ENCODE measurements at regions not wholly inside any gene's neighbourhood (a gene's known extent, or its start where the extent isn't known, plus 50 kb on each side); places are given as distances from the start of the nearest gene placed in this dataset.

DNA sequence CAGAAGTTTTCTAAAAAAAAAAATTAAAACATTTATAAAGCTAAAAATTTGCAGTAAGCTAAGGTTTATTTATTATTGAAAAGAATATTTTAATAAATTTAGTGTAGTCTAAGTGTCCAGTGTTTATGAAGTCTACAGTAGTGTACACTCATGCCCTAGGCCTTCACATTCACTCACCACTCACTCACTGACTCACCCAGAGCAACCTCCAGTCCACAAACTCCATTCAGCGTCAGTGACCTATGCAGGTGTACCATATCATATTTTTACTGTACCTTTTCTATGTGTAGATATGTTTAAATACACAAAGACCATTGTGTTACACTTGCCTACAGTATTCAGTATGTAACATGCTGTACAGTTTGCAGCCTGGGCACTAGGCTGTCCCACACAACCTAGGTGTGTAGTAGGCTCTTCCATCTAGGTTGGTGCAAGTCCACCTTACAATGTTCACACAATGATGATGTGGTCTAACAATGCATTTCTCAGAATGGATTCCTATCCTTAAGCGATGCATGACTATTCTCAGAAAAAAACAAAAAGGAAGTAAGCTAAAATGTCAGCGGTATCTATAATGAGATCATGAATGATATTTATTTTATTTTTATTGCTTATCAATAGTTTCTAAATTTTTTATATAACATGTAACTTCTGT lies 336.7 kb downstream of the AGTPBP1 start:
- TF ChIP-seq, protein P1, sequence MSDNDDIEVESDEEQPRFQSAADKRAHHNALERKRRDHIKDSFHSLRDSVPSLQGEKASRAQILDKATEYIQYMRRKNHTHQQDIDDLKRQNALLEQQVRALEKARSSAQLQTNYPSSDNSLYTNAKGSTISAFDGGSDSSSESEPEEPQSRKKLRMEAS (IDR thresholded peaks at IDR 0.05), result no peak
- TF ChIP-seq TAF1 (conservative IDR thresholded peaks at IDR 0.05) (no peak), EGR1 (IDR thresholded peaks at IDR 0.05; ENCODE audit: low read depth in 2 of 2) (no peak), RAD21 (IDR thresholded peaks at IDR 0.05) (no peak), SP1 (IDR thresholded peaks at IDR 0.05) (no peak), GABPA (IDR thresholded peaks at IDR 0.05 in 1 of 2, conservative IDR thresholded peaks at IDR 0.05 in 1 of 2) (no peak)
- TF ChIP-seq, protein P2, sequence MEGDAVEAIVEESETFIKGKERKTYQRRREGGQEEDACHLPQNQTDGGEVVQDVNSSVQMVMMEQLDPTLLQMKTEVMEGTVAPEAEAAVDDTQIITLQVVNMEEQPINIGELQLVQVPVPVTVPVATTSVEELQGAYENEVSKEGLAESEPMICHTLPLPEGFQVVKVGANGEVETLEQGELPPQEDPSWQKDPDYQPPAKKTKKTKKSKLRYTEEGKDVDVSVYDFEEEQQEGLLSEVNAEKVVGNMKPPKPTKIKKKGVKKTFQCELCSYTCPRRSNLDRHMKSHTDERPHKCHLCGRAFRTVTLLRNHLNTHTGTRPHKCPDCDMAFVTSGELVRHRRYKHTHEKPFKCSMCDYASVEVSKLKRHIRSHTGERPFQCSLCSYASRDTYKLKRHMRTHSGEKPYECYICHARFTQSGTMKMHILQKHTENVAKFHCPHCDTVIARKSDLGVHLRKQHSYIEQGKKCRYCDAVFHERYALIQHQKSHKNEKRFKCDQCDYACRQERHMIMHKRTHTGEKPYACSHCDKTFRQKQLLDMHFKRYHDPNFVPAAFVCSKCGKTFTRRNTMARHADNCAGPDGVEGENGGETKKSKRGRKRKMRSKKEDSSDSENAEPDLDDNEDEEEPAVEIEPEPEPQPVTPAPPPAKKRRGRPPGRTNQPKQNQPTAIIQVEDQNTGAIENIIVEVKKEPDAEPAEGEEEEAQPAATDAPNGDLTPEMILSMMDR (IDR thresholded peaks at IDR 0.05; ENCODE audit: low read depth, low read length, missing input control), result no peak
- TF ChIP-seq, protein P3, sequence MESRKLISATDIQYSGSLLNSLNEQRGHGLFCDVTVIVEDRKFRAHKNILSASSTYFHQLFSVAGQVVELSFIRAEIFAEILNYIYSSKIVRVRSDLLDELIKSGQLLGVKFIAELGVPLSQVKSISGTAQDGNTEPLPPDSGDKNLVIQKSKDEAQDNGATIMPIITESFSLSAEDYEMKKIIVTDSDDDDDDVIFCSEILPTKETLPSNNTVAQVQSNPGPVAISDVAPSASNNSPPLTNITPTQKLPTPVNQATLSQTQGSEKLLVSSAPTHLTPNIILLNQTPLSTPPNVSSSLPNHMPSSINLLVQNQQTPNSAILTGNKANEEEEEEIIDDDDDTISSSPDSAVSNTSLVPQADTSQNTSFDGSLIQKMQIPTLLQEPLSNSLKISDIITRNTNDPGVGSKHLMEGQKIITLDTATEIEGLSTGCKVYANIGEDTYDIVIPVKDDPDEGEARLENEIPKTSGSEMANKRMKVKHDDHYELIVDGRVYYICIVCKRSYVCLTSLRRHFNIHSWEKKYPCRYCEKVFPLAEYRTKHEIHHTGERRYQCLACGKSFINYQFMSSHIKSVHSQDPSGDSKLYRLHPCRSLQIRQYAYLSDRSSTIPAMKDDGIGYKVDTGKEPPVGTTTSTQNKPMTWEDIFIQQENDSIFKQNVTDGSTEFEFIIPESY (IDR thresholded peaks at IDR 0.05), result no peak
- TF ChIP-seq, protein P4, sequence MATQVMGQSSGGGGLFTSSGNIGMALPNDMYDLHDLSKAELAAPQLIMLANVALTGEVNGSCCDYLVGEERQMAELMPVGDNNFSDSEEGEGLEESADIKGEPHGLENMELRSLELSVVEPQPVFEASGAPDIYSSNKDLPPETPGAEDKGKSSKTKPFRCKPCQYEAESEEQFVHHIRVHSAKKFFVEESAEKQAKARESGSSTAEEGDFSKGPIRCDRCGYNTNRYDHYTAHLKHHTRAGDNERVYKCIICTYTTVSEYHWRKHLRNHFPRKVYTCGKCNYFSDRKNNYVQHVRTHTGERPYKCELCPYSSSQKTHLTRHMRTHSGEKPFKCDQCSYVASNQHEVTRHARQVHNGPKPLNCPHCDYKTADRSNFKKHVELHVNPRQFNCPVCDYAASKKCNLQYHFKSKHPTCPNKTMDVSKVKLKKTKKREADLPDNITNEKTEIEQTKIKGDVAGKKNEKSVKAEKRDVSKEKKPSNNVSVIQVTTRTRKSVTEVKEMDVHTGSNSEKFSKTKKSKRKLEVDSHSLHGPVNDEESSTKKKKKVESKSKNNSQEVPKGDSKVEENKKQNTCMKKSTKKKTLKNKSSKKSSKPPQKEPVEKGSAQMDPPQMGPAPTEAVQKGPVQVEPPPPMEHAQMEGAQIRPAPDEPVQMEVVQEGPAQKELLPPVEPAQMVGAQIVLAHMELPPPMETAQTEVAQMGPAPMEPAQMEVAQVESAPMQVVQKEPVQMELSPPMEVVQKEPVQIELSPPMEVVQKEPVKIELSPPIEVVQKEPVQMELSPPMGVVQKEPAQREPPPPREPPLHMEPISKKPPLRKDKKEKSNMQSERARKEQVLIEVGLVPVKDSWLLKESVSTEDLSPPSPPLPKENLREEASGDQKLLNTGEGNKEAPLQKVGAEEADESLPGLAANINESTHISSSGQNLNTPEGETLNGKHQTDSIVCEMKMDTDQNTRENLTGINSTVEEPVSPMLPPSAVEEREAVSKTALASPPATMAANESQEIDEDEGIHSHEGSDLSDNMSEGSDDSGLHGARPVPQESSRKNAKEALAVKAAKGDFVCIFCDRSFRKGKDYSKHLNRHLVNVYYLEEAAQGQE (IDR thresholded peaks at IDR 0.05), result no peak
